GM12878 (cell line): ENCODE measurements at regions not wholly inside any gene's neighbourhood (a gene's known extent, or its start where the extent isn't known, plus 50 kb on each side); places are given as distances from the start of the nearest gene placed in this dataset.

Source experiments
- ATAC-seq: fragments of 200-7000 bp; cut with Tn5 transposase; 3 replicates; pipeline ENCODE4 v1.9.1; 2020; ENCODE audit warnings: mild to moderate bottlenecking, moderate library complexity
- BruUV-seq: library from RNA; stranded (reverse); fragments of 400-500 nt; replicated peaks from 2 replicates; lab custom pipeline; 2021; lab: Mats Ljungman, UMichigan
- CTCF ChIA-PET: fragments of 300-600 bp; sonication (Branson Sonifier 250); formaldehyde crosslinking; extraction: SDS; loops from one replicate; lab custom pipeline; 2021; ENCODE audit warnings: inconsistent platforms; lab: Yijun Ruan, JAX
- POLR2A ChIA-PET: fragments of 350-600 bp; formaldehyde crosslinking; extraction: SDS; loops from one replicate; lab custom pipeline; 2021; ENCODE audit warnings: inconsistent platforms; lab: Charles Lee
- RAD21 ChIA-PET: fragments of 300-600 bp; sonication (Branson Sonifier 250); formaldehyde crosslinking; loops from one replicate; lab custom pipeline; 2023; ENCODE audit warnings: antibody characterized with exemption; ENCODE audit not compliant: unreplicated experiment; lab: Charles Lee
- SMC1A ChIA-PET: fragments of 300-600 bp; sonication (Branson Sonifier 250); formaldehyde crosslinking; loops from one replicate; lab custom pipeline; 2023; ENCODE audit not compliant: unreplicated experiment, uncharacterized antibody; lab: Charles Lee
- DNase-seq: peaks from one replicate; pipeline ENCODE4 v3.0.0-alpha.2; 2011; ENCODE audit warnings: low read depth, low spot score
- FAIRE-seq: peaks from 3 replicates; lab custom pipeline; 2011; peaks lifted over from hg19 to GRCh38; lab: Jason Lieb, UNC
- H2AFZ ChIP-seq: 2 replicates; pipeline ENCODE4 v1.6.0; 2011; ENCODE audit warnings: low read depth, low read length, control low read depth; ENCODE audit not compliant: control insufficient read depth
- H3K27ac ChIP-seq: 2 replicates; pipeline ENCODE4 v1.5.1; 2011; ENCODE audit warnings: control low read depth; ENCODE audit not compliant: control insufficient read depth, insufficient read depth
- H3K27me3 ChIP-seq, 2 experiments: replicated peaks in 1 of 2; 2 replicates each; pipeline versions ENCODE4 v1.6.0 to v1.6.1; 2011; ENCODE audit warnings: low read length in 1 of 2; ENCODE audit not compliant: control insufficient read depth in 2 of 2, insufficient read depth in 2 of 2
- H3K36me3 ChIP-seq, 2 experiments: 2 replicates each; pipeline ENCODE4 v1.5.1; 2011; ENCODE audit warnings: low read length in 1 of 2; ENCODE audit not compliant: control insufficient read depth in 2 of 2, insufficient read depth in 2 of 2
- H3K4me1 ChIP-seq: 2 replicates; pipeline ENCODE4 v1.6.1; 2011; ENCODE audit warnings: mild to moderate bottlenecking, low read length, moderate library complexity, mixed read lengths; ENCODE audit not compliant: control insufficient read depth, insufficient read depth
- H3K4me2 ChIP-seq: 2 replicates; pipeline ENCODE4 v1.6.0; 2011; ENCODE audit warnings: control low read depth; ENCODE audit not compliant: control insufficient read depth, insufficient read depth
- H3K4me3 ChIP-seq: fragments of 200-600 bp; sonication (generic); 2 replicates; pipeline ENCODE4 v1.5.1; 2016
- H3K79me2 ChIP-seq: 2 replicates; pipeline ENCODE4 v1.6.0; 2011; ENCODE audit warnings: low read length; ENCODE audit not compliant: control insufficient read depth, insufficient read depth
- H3K9ac ChIP-seq: 2 replicates; pipeline ENCODE4 v1.8.0; 2011; ENCODE audit warnings: low read length, control low read depth, mixed read lengths; ENCODE audit not compliant: control insufficient read depth, insufficient read depth
- H3K9me3 ChIP-seq: replicated peaks from 3 replicates; pipeline ENCODE4 v1.5.1; 2011; ENCODE audit warnings: mild to moderate bottlenecking, low read length; ENCODE audit not compliant: control insufficient read depth, insufficient read depth
- H4K20me1 ChIP-seq: 2 replicates; pipeline ENCODE4 v1.6.0; 2011; ENCODE audit not compliant: control insufficient read depth, insufficient read depth
- CBX3 ChIP-seq: fragments of 200-600 bp; sonication (generic); IDR thresholded peaks from 2 replicates; pipeline ENCODE4 v1.6.1; 2016; ENCODE audit warnings: low read depth, borderline replicate concordance
- E4F1 ChIP-seq: fragments of 450-650 bp; IDR thresholded peaks from 2 replicates; pipeline ENCODE4 v1.6.1; 2018; ENCODE audit warnings: borderline replicate concordance, mild to moderate bottlenecking; ENCODE audit not compliant: partially characterized antibody
- ESRRA ChIP-seq: IDR thresholded peaks from 2 replicates; pipeline ENCODE4 v1.6.1; 2012; ENCODE audit warnings: mild to moderate bottlenecking, low read length, improper control_type of control experiment
- GATAD2B ChIP-seq: fragments of 450-650 bp; conservative IDR thresholded peaks from 2 replicates; pipeline ENCODE4 v1.6.1; 2017; ENCODE audit warnings: low read depth, mild to moderate bottlenecking, moderate library complexity
- JUNB ChIP-seq: IDR thresholded peaks from 2 replicates; pipeline ENCODE4 v1.6.1; 2016; ENCODE audit warnings: antibody characterized with exemption, mild to moderate bottlenecking
- SMAD1 ChIP-seq: fragments of 450-650 bp; IDR thresholded peaks from 2 replicates; pipeline ENCODE4 v1.6.1; 2018; ENCODE audit warnings: mild to moderate bottlenecking, low read depth; ENCODE audit not compliant: partially characterized antibody
- SRF ChIP-seq, 2 experiments: IDR thresholded peaks; 2 replicates each; pipeline ENCODE4 v1.6.1; 2011; ENCODE audit warnings: low read depth in 2 of 2, low read length in 2 of 2, mild to moderate bottlenecking in 1 of 2, moderate library complexity in 1 of 2
- ZBED1 ChIP-seq: IDR thresholded peaks from 2 replicates; pipeline ENCODE4 v1.6.1; 2016; ENCODE audit warnings: borderline replicate concordance
- ZBTB11 ChIP-seq: fragments of 450-650 bp; formaldehyde crosslinking; IDR thresholded peaks from 2 replicates; pipeline ENCODE4 v1.5.0; 2022; ENCODE audit warnings: mild to moderate bottlenecking, missing genetic modification characterization
- WGBS: methylation state at CpG from one replicate; pipeline ENCODE4 v1.1.6; 2016; ENCODE audit warnings: low lambda C conversion rate; ENCODE audit not compliant: insufficient replicate concordance, insufficient coverage; ENCODE audit errors: missing lambda C conversion rate; 5-methylcytosine and 5-hydroxymethylcytosine counted together
- in situ Hi-C: fragments of 300-500 bp; cut with MboI; formaldehyde crosslinking; loops from 9 replicates; pipeline ENCODE4 v1.14.3; 2018; ENCODE audit warnings: mixed read lengths
- intact Hi-C: fragments of 100-400 bp; cut with micrococcal nuclease; formaldehyde crosslinking; loops from one replicate; pipeline ENCODE4 v1.14.2; 2022; ENCODE audit not compliant: unreplicated experiment
- TF ChIP-seq, protein P1 (sequence below): IDR thresholded peaks from 2 replicates; pipeline ENCODE4 v1.6.1; 2011; ENCODE audit warnings: borderline replicate concordance, low read depth, mild to moderate bottlenecking, moderate library complexity, low read length; ENCODE audit not compliant: insufficient read depth, poor library complexity, severe bottlenecking
- TF ChIP-seq, protein P2 (sequence below): IDR thresholded peaks from 2 replicates; pipeline ENCODE4 v1.6.1; 2011; ENCODE audit warnings: mild to moderate bottlenecking, low read depth, low read length, moderate library complexity; ENCODE audit not compliant: insufficient replicate concordance

DNA sequence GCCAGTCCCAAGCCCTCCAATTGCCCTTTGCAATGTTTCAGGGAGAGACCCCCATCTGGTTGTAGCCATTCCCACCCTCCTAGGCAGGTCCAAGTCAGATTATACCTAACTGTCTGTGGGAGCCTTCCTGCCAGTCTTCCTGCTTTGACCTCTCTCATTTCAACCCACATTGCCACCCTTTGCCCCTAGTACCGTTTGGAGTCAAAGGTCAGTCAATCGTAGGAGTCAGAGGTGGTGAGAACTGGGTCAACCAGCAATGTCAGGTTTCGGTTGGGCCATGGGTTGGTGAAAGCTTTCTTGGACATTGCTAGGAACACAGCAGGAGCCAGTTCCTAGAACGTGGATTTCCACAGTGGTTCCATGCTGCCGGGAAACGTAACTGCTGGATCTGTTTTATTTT lies 269.4 kb upstream of the GHITM start:
- BruUV-seq = no TSS peak
- H3K27ac ChIP-seq = no peak overlapping the region
- 31% methylated on average over 6 of the region's 6 CpGs for WGBS
- H3K27me3 ChIP-seq = no peaks in the 10 kb centered on the region
- intact Hi-C loops (loop anchor here (5.0 to 10.0 kb wide), 3 partner anchors 137 to 325 kb away; no protein-coding TSS in a partner anchor), in situ Hi-C loops (loop anchor here (5.0 kb wide), 1 partner anchor 1058 kb away; no protein-coding TSS in a partner anchor)
- ChIA-PET RAD21 (interaction anchor here (1.1 to 2.3 kb wide), 4 partner anchors 67 to 1074 kb away, joined by 3 to 22 read pairs (median 4); no protein-coding TSS in a partner anchor), SMC1A (interaction anchor here (0.8 to 2.3 kb wide), 4 partner anchors 17 to 1074 kb away, joined by 3 to 12 read pairs (median 8); no protein-coding TSS in a partner anchor), POLR2A (interaction anchor here (0.5 kb wide), 1 partner anchor 65 kb away, joined by 3 read pairs; no protein-coding TSS in a partner anchor), CTCF (interaction anchor here (0.8 to 3.1 kb wide), 7 partner anchors 69 to 1073 kb away, joined by 3 to 23 read pairs (median 5); no protein-coding TSS in a partner anchor)
- H3K79me2 ChIP-seq = no peaks in the 10 kb centered on the region
- H2AFZ ChIP-seq = no peak overlapping the region
- ATAC-seq = no peak
- H3K36me3 ChIP-seq = no peaks in the 10 kb centered on the region
- DNase-seq = no peak
- H3K4me2 ChIP-seq = no peak overlapping the region
- no peaks in the 10 kb centered on the region for H3K9me3 ChIP-seq
- H3K4me3 ChIP-seq = no peak overlapping the region
- H4K20me1 ChIP-seq = no peaks in the 10 kb centered on the region
- no peak for FAIRE-seq
- TF ChIP-seq GATAD2B (no peak), JUNB (no peak), ZBTB11 (CRISPR knock-in tag) (no peak), SRF (IDR thresholded peaks at IDR 0.05; ENCODE audit: low read depth in 2 of 2, low read length in 2 of 2) (no peak), ZBED1 (no peak), CBX3 (no peak), SMAD1 (no peak), ESRRA (no peak), E4F1 (no peak)
- TF ChIP-seq, protein P1, sequence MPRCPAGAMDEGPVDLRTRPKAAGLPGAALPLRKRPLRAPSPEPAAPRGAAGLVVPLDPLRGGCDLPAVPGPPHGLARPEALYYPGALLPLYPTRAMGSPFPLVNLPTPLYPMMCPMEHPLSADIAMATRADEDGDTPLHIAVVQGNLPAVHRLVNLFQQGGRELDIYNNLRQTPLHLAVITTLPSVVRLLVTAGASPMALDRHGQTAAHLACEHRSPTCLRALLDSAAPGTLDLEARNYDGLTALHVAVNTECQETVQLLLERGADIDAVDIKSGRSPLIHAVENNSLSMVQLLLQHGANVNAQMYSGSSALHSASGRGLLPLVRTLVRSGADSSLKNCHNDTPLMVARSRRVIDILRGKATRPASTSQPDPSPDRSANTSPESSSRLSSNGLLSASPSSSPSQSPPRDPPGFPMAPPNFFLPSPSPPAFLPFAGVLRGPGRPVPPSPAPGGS = no peak
- TF ChIP-seq, protein P2, sequence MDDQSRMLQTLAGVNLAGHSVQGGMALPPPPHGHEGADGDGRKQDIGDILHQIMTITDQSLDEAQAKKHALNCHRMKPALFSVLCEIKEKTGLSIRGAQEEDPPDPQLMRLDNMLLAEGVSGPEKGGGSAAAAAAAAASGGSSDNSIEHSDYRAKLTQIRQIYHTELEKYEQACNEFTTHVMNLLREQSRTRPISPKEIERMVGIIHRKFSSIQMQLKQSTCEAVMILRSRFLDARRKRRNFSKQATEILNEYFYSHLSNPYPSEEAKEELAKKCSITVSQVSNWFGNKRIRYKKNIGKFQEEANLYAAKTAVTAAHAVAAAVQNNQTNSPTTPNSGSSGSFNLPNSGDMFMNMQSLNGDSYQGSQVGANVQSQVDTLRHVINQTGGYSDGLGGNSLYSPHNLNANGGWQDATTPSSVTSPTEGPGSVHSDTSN = no peak
- H3K4me1 ChIP-seq = no peaks in the 10 kb centered on the region
- H3K9ac ChIP-seq = no peak overlapping the region
